HS-27A (cell line): ENCODE measurements at regions not wholly inside any gene's neighbourhood (a gene's known extent, or its start where the extent isn't known, plus 50 kb on each side); places are given as distances from the start of the nearest gene placed in this dataset.
"Not testable (repeated sequence)": the region's sequence is repeated elsewhere in the genome, so short reads cannot be mapped to it uniquely, and the experiment has no call there.

ENCODE experiments used
- DNase-seq: peaks from one replicate; pipeline ENCODE4 v3.0.0-alpha.2; 2012; ENCODE audit warnings: low read depth, missing footprints

DNA sequence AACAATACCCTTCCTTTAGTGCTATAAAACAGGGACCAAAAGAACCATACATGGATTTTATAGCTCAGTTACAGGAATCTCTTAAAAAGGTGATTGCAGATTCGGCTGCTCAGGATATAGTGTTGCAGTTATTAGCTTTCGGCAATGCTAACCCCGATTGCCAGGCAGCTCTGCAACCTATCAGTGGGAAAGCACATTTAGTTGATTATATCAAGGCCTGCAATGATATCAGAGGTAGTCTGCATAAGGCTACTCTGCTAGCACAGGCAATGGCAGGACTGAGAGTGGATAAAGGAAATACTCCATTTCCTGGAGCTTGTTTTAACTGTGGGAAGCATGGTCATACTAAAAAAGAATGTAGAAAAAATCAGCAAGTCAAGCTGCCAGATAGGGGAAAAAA, 327.7 kb downstream of the REEP3 start:
- not testable (repeated sequence) for DNase-seq

DNA sequence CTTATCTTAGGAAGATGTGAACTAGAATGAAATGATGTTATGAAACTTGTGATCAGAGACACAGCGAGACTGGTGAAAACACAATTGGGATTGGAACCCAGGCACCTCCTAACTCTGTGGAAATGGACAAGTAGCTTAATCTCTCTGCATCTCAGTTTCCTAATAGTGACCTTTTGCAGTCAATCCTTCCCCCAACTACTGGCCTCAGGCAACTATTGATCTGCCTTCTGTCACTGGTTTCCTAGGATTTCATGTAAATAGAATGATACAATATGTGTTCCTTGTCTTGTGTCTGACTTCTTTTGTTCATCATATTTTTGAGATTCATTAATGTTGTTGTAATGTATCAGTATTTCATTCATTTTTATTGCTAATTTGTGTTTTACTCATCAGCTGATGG, 341.7 kb downstream of the REEP3 start:
- DNase-seq = no peak

DNA sequence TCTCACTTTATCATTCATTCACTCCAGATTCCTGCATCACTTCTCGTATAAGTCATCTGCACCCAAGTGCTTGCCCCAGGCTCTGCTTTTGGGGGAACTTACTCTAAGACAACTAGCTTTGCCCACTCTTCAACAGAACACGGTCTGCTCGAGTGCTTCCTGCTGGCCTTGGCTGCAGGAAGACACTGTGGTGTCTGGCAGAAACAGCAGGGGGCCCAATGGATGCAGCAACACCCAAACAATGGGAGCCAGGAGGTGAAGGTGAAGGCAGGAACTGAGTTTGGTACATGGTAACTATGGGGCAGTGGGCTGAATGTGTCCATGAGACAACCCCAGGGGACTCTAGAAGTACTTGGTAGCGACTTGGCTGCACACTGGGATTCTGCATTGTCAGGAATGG, 344.0 kb downstream of the REEP3 start:
- DNase-seq = no peak

DNA sequence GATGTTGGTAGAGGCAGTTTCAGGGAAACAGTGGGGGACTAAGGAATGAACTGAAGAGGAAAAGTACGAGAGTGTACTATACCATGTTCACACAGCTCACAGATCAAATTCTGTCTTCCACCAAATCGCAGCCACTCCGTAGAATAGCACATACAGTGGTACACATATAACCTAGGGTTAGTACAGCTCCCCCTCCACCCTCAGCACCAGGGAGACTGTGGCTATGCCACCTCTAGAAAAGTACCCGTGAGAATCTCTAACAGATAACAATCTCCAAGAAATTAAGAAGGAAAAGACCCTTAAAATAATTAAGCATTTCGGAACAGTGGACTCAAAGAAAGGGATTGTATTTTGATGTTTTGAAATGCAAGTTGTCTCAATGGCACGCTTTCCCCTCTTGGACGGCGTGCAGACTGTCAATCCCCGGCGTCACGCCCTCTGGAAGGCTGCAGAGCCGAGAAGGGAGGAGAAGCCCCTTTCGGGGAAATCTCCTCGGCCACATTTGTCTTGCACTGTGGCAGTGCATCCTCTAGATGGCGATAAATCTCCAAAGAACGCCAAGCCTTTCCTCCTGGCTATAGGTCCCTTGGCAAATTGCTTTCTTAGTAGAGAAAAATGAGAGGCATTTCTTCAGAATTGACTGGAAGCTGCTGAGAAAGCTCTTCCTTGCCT, 345.0 kb downstream of the REEP3 start:
- DNase-seq = no peak

DNA sequence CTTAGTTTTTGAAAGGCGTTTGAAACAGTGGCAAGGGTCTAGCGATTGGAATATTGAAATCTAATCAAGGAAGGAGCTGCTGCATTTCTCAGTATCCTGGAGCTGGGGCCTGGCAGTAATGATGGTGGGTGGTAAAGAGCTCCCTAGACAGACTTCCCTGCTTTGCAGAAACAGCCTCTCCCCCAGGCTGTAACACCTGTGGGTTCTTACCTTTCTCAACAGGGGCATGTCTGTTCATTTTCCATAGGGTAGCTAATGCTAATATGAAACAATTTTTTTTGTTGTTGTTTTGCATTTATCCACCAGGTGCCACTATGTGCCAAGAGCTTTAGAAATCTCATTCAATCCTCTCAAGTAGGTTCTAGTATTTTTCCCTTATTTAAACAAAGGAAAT, 345.5 kb downstream of the REEP3 start:
- DNase-seq = no peak

DNA sequence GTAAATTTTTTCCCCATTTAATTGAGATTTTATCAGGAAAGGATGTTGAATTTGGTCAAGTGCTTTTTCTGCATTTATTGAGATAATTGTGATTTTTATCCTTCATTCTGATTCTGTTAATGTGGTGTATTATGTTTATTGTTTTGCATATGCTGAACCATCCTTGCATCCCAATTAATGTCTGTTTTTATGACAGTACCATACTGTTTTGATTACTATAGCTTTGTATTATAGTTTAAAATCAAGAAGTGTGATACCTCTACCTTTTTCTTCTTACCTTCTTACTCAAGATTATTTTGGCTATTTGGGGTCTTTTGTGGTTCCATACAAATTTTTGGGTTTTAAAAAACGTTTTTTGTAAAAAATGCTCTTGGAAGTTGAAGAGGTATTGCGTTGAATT, 357.2 kb downstream of the REEP3 start:
- DNase-seq = no peak

DNA sequence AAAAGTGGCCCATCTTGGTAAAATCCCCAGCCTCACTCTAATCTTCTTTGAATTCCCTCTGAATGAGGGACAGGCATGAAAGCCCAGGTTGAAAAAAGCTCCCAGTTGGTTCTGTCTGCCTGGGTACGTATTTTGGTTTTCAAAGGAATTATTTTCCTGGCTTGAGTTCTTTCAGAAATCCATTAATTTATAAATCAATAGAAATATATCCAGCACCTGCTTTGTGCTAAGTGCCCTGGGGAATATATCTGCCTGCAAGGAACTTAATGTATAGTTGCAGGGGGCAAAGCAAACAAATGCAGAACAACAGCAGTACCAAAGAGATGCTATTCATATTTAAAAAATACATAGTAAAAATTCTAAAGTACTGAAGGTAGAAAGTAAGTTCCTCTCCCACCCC, 362.7 kb downstream of the REEP3 start:
- no peak for DNase-seq

DNA sequence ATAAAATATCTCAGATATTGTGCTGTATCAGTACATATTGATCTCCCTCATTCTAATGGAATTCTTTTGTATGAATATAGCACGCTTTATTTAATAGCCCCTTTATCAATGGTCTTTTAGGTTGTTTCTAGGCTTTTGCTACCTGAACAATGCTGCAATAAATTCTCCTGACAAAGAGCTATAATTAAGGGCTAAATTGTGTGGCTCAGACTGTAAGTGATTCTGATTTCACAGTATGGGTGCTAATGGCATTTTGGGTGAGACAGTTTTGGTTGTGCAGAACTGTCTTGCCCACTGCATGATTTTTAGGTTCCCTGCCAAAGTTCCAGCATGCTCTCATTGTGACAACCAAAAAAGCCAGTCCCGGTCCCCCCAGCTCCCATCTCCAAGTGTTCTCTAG, 363.2 kb downstream of the REEP3 start:
- DNase-seq = no peak

DNA sequence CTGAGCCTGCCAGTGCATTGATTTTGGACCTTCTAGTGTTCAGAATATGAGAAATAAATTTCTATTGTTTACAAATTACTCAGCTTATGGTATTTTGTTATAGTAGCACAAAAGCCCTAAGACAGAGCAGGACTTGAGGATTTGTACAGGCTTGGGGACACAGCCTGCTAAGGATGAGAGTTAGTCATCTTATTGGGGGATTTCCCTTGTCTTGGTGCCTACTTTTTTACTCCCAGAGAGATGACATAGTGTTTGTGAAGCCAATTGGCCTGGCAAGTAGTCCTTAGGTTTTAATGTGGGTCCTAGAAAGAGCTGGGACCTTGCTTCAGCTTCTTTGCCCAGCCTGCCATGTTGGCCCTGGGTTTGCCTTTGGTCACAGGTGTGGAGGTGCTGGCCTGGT, 364.0 kb downstream of the REEP3 start:
- no peak for DNase-seq

DNA sequence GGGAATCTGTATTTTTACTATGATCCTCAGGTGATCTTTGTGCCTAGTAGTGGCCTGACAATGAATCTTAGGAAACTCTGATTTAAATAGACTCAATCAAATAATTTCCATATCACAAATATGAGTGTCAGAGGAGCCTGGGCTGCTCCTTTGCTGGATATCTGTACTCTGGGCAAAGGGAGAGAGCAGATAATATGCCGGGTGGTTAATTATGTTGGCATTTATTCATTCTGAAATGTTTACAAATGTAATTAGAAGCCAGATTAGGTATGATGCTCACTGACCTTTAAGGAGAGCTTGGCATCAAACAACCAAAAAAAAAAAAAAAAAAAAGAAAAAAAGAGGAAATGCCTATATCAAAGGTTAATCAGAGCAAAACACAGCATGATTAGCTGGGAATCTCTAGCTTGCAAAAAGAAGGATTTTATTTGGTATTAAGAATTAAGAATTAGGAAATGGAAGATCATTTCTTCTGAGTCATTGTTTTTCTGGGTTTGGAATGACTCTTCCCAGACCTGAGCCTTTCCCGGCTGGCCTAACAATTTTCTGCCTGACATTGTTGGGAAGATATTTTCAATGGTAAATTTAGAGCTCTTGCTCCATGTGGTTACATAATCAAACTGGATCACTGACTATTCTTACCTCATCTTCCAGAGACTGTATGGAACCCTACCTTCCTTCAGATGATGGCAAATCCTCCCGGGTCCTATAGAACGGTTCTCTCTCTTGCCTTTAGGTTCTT, 365.3 kb downstream of the REEP3 start:
- DNase-seq = no peak

DNA sequence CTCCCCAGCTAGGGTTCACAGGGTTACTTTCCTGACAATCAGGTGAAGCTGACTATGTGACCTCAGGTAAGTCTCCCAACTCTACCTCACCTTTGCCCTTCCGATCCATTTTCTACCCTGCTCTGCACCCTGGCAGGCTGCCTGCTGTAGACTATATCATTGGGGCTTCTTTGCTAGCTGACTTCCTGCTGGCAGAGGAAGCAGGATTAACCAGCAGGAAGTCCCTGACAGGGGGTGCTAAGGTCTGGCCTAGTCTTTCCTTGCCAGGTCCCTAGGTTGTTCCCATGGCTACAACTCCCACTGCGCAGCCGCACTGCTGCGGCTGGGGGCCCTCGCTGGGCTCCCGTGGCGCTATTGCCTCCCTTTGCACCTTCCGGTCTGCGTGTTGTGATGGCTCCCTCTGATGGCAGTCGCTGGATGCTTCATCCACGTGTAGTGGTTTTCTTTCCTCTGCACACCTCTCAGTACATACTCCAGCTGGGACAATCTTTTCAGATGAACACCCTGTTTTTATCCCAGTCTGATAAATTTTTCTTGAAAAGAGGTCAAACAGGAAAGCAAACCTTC, 365.9 kb downstream of the REEP3 start:
- no peak for DNase-seq

DNA sequence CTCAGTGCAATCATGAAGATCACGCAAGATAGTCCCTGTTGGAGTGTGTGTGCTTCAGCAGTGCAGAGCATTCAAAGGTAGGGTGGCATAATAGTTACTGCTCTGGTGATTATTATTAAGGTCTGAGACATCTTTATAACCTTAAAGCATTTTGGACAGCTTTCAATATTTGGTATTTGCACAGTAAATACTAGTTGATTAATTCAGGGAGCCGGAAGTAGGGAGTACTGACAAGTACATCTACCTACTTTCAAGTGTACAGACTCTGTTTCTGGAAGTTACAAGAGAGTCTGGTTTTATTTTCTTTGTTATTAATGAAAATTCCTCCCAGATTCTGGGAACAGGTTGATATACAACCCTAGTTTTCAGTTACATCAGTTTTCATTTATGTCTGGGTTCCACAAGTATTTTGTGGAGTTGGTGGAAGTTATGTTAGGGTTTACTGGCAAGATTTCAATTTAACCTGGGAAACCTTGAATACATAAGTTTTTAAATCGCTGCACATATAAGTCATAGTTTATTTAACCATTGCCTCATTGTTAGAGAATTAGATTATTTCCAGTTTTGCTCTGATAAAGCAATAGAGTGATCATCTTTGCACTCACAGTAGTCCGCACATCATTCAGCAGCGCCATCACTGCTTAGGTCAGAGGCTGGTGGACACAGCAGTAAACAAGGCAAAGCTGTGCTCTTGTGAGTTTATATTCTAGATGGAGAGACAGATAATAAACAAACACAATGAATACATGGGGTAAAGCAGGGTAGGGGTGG, 366.6 kb downstream of the REEP3 start:
- no peak for DNase-seq

DNA sequence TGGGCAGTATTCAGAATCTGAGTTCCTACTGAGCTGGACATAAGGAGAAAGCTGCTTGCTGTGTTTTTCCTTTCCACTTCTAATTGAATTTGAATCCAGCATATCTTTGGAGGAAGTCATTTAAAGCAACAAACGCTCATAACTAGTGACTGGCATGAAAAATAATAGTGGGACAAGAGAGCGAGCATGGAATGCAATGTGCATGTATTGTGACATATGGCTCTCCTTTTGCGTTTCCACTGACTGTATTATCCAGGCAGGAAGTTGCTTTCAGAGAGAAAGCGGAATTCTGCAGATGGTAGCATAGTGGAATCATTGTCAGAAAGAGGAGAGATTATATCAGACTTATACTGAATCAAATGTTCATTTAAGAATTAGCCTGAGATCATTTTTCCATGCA, 368.6 kb downstream of the REEP3 start:
- DNase-seq = no peak

DNA sequence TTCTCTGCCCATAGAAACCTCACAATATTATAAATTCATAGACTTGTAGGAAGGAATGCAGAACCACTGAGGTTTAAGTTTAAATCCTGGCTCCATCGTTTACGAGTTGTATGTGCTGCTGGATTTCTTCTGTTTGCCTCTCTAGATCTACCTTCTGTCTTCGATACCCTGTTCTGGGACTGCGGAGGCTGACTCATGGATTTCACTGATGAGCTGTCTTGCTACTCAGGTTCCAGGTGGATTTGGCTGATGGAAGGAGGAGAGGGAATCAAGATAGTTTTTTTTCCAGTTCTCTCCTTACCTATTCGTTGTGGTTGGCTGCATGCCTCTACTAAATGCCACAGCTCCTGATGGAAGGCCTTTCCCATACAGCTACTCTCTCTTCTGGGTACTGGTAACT, 375.8 kb downstream of the REEP3 start:
- DNase-seq = no peak

DNA sequence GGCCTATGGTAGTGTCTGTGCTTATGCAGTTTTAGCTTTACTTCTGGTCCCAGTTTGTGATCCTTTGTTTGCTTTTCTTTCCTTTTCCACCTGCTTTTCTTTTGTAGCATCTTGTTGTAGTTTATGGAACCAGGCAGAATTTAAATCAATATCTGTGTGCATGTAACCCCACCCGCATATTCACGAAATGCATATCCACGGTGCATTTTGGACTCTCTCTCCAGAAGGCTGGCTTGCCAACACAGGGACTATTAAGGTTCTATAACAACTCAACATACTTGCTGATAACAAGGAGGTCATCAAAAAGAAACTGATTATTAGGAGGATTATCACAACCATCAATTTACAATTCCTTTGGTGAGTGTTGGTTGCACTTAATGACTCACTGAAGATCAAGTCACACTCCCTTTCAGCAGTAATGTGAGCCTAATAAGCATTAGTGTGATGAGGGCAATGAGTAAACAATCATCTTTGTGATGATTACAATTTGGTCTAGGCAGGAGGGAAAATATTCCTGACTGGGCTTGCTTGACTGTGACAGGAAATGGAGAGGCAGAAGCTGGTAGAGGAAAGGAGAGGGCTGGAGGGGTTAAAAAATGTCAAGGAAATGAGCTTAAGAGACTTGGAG, 378.6 kb downstream of the REEP3 start:
- DNase-seq = no peak

DNA sequence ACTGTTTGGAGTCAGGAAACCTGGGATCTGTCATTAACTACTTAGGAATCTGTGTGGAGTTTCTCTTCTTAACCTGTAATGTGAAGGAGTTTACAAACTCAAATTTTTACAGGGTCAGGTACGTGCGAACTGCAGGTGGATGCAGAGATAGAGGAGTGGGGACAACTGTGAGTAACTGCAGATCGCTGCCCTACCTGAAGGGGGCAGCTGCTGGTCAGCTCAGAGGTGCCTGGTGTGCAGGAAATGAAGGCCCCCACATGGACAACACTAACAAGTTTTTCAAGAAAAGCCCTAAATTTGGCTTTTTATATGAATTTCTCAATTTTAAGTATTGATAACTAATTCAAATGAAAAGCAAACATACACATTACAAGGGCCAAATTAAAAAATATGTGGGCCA, 380.0 kb downstream of the REEP3 start:
- no peak for DNase-seq

DNA sequence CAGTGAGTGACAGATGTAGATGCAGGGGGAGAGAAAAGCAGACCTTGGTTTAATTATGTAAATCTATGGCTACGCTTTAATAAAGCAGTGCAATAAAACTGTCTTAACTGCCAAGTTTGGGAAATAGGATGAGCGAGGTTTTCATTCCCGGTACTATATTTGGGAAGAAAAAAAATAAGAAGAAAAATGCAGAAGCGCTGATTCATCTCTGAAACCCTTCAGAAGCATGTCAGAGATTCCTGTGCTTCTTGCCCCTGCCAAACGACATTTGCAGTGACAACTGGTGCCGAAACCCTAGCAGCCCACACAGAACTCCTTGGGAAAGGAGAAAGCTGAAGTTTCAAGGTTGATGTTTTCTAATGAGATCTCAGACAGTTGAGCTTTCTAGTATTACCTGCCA, 380.7 kb downstream of the REEP3 start:
- DNase-seq = no peak

DNA sequence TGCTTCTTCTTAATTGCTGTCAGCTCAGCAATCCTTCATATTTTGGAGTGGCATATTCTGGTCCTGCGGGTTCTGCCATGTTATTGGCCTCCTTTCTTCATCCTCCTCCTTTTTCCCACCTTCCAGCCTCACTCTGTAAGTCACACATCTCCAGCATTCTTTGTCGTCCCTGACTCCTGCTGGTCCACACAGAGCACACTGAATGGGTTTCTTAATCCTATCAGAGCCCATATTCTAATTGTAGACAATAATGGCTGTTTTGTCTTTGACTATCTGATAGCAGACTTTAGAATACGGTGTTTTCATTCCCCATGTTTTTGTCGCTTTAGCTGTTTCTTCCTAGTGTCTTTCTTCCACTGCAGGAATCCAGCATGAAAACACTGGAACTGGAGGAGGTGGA, 389.6 kb downstream of the REEP3 start:
- DNase-seq = no peak

DNA sequence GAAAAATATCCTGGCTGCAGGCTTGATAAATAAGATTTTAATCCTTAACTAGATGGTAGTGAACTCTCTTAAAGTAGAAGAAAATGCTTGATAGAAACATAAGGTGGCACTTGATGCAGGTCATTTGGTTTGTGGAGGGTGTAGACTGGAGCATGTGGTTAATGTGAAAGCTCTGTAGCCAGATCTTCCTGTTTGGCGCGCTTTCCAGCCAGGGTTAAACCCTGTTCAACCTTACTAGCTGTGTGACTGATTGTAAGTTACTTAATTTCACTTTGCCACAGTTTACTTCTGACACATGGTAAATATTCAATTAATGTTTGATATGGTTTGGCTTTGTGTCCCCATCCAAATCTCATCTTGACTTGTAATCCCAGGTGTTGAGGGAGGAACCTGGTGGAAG, 394.0 kb downstream of the REEP3 start:
- DNase-seq = no peak

DNA sequence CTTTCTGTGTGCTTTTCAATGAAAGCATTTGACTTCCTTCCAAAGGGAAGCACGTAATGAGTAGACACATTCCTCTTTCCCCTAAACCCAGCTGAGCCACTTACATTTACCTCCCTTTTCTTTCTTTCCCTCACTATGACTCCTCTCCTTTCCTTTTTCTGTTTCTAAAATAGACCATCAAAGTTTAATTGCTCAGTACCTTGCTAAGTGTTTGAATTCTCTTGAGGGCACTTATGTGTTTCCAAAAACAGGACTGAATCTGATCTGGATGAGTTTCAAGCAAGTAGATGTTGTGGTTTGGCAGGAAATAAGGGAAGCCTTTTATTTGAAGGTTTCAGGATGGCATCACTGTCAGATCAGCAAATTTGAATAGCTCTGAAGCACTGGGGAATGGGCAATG, 396.2 kb downstream of the REEP3 start:
- no peak for DNase-seq

DNA sequence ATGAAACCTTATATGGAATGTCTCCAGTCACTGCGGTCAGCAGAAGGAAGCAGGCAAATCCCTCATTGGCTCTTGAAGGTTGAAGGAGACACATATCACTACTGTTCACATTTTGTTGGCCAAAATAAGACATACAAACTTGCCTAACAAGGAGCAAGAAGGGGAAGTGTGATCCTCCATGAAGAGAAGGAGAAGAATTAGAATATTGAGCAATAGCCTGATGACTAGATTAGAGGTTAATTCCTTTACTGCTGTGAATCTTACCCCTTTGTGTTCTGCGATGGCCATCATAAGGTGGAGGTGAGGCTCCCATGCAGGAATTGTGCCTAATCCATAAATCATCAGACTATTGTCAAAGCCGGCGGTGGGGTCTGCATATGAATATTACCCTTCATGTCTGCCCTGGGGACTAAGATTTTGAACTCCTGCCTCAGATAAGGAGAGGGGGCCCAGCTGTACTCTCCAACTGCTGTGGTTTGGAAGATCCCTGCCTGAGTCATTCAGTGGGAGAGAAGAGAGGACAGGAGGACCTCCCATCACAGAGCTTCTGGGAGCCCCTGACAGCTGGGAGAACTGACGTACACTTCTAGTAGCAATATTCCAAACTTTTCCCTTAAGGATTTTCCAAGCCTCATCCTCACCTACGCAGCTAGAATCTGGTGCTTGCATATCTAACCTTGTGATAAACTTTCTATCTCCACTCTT, 398.5 kb downstream of the REEP3 start:
- DNase-seq = no peak

DNA sequence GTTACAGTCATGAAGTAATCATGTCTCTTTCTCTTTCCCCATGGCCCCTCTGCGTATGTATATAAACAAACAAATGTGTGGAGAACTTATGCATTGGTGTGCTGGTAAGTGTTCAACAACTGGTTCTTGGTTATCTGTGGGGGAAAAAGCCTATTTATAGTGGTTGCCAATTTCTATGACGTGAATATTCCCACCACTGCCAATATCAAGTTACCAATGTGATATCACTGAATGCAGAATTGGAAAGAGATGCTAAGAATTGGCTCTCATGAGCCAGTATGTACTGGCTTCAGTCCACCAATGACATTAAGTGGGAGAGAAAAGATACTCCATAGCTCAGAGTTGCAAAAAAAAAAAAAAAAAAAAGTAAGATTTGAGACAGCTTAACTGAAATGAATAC, 399.7 kb downstream of the REEP3 start:
- DNase-seq = no peak
